ENCODE measurements at regions not wholly inside any gene's neighbourhood (a gene's known extent, or its start where the extent isn't known, plus 50 kb on each side); places are given as distances from the start of the nearest gene placed in this dataset.

GRCh38 chr4:137226900-137227299 lies 305.4 kb downstream of the PCDH18 start:
- intact Hi-C loops (cut with micrococcal nuclease) = no loop called here
- ATAC-seq = no peak
- DNase-seq = no peak

DNA sequence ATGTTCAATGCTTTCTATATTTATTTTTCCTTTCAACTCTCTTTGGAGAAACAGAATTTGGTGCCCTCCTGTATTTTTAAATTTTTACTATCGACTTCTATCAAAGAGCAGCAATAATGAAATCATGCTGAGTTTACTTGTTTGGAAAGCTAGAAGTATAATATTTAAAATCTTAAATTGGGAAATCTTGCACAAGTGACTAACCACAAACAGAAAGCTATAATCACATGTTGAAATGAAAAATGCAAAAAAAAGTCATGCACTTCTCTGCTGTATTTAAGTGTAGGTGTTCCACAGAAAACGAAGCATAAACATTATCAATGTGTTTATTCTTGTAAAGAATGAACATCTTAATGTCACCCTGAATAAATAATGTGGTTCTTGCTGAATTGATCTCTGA lies 306.1 kb downstream of the PCDH18 start:
- intact Hi-C loops (cut with micrococcal nuclease) = no loop called here
- ATAC-seq = no peak

GRCh38 chr4:137213372-137214173 lies 318.7 kb downstream of the PCDH18 start:
- intact Hi-C loops (cut with micrococcal nuclease) = no loop called here
- DNase-seq (no peak), ATAC-seq (no peak)

More for the DNA sequence above, 306.1 kb downstream of the PCDH18 start:
- no peak for DNase-seq

GRCh38 chr4:137212601-137213000 lies 319.7 kb downstream of the PCDH18 start:
- DNase-seq (no peak), ATAC-seq (no peak)
- intact Hi-C loops (cut with micrococcal nuclease) = no loop called here

DNA sequence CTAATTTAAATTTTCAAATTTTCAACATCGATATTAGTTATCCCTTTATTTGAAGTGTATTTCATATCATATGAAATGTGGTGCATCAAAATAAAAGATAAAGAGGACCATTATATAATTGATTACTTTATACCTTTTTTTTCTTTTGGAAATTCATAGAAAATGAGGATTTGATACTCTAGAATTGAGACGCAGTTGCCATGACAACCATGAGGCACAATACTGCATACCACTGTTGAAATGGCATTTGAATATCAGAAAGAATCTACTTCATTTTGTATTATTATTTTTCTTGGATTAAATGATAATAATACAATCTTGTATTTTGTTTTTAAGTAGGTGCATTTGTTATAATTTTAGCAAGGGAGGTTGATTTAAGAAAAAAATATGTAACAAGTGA lies 323.1 kb downstream of the PCDH18 start:
- DNase-seq = no peak
- intact Hi-C loops (cut with micrococcal nuclease) = no loop called here
- no peak for ATAC-seq

- DNase-seq (no peak), ATAC-seq (no peak)
- intact Hi-C loops (cut with micrococcal nuclease) = no loop called here
Measured at GRCh38 chr4:137206781-137207180, 325.5 kb downstream of the PCDH18 start.

- DNase-seq (no peak), ATAC-seq (no peak)
- intact Hi-C loops (cut with micrococcal nuclease) = no loop called here
Measured at GRCh38 chr4:137203601-137204000, 328.7 kb downstream of the PCDH18 start.

GRCh38 chr4:137200322-137200721 lies 332.0 kb downstream of the PCDH18 start:
- ATAC-seq = no peak
- no peak for DNase-seq
- intact Hi-C loops (cut with micrococcal nuclease) = no loop called here

DNA sequence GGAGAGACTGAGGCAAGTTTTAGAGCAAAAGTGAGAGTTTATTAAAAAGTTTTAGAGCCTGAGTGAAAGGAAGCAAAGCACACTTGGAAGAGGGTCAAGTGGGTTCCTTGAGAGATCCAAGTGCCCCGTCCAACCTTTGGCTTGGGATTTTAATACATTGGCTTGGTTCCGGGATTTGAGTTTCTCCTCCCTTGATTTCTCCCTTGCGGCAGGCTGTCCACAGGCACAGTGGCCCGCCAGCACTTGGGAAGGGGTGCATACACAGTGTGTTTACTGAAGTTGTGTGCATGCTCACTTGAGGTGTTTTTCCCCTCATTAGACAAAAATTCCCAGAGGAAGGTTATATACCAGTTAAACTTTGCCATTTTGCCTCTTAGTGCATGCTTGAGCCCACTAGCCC lies 333.5 kb downstream of the PCDH18 start:
- no peak for ATAC-seq
- intact Hi-C loops (cut with micrococcal nuclease) = no loop called here

DNA sequence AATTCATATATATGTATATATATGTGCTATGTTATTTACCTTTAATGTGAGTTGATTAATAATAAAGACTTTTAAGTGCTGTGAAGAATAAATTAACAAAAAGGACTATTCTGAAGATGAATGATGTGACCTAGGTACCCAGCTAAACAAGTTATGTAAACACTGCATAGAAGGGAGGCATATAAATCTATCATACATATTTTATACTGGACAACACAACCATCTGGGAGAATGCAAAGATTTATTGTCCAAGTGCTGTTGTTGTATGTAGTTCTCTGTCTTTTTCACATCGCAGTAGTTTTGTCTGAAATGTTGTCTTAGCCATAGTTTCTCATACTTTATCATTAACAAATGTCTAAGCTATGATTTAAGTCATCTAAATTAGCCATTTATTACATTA lies 337.6 kb downstream of the PCDH18 start:
- ATAC-seq (no peak), DNase-seq (no peak)
- intact Hi-C loops (cut with micrococcal nuclease) = no loop called here

More for the DNA sequence above, 333.5 kb downstream of the PCDH18 start:
- DNase-seq = no peak

DNA sequence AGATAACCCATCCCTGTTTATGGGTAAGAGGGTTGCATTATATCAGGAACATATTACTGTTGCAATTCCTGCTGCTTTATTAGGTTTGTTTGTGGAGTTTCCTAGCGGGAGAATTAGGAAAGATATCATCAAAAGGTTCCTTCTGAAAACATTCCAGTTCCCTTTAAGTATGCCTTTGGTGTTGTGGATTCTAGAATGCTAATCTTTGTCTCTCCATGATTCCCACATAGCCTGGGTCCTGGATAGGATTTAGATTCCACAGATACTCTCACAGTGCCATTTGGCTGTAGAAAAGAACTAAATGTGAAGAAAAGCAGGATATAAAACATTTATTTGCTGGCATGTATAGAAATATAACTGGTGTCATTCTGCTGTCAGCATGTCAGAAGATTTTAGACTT lies 338.7 kb downstream of the PCDH18 start:
- ATAC-seq (no peak), DNase-seq (no peak)
- intact Hi-C loops (cut with micrococcal nuclease) = no loop called here

DNA sequence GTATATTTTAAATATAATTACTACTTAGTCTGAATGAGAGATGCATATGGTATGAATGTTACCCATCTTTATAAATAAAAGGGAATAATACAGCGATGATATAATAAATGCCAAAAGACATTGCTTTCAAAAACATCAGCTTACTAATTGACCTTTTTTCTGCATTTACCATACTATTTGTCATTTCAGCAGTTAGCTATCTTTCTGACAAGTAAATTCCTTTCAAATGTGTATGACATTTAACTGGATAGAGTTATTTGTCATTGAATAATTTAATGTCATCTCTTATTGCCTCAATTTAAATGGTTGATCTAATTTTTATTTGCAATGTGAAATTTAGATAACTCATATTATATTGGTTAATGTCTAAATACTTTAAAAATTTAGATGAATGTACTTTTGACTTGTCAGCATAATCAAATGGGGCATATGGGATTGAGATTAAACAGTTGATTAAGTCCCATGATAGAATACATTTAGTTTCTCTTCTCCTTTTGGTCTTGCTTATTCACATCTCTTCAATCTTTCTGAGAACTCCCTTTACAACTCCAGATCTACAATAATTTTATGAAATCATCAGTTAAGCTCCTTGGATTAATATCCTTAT lies 350.9 kb downstream of the PCDH18 start:
- ATAC-seq = no peak
- intact Hi-C loops (cut with micrococcal nuclease) = no loop called here

DNA sequence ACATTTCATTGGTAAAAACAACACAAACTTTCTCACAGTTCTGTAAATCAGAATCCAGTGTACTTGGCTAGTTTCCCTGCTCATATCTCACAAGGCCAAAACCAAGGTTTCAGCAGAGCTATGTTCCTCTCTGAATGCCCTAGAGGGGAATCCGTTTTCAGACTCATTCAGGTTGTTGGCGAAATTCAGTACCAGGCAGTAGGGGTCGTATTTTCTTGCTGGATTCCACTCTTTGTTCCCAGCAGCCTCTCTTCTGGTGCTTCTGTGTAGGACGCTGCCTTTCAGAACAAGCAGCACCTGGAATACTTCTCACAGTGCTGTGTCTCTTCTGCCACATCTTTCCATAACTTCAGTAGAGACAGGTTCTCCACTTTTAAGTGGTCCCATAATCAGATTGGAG lies 351.9 kb downstream of the PCDH18 start:
- ATAC-seq (no peak), DNase-seq (no peak)
- intact Hi-C loops (cut with micrococcal nuclease) = no loop called here

More for the DNA sequence above, 350.9 kb downstream of the PCDH18 start:
- DNase-seq = no peak

GRCh38 chr4:137156807-137157206 lies 375.5 kb downstream of the PCDH18 start:
- intact Hi-C loops (cut with micrococcal nuclease) = no loop called here
- DNase-seq = no peak
- no peak for ATAC-seq

- DNase-seq = no peak
- ATAC-seq = no peak
- intact Hi-C loops (cut with micrococcal nuclease) = no loop called here
Measured at GRCh38 chr4:137156054-137156453, 376.2 kb downstream of the PCDH18 start.

GRCh38 chr4:137131201-137131600 lies 401.1 kb downstream of the PCDH18 start:
- intact Hi-C loops (cut with micrococcal nuclease) = no loop called here
- DNase-seq = no peak
- ATAC-seq = no peak

DNA sequence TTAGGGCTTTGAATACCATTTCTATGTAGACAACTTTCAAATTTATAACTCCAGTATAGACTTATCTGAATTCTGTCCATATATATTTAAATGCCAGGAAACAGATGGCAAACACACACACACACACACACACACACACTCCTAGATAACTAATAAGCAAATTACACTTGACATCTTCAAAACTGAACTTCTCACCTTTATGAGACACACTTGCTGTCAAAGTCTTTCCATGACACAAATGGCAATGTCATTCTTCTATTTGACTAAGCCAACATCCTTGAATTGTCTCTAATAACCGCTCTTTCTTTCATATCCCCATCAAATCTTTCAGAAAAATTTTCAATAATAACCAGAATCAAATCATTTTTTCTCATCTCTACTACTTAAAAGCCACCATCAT lies 402.4 kb downstream of the PCDH18 start:
- ATAC-seq = no peak
- intact Hi-C loops (cut with micrococcal nuclease) = no loop called here
- no peak for DNase-seq

DNA sequence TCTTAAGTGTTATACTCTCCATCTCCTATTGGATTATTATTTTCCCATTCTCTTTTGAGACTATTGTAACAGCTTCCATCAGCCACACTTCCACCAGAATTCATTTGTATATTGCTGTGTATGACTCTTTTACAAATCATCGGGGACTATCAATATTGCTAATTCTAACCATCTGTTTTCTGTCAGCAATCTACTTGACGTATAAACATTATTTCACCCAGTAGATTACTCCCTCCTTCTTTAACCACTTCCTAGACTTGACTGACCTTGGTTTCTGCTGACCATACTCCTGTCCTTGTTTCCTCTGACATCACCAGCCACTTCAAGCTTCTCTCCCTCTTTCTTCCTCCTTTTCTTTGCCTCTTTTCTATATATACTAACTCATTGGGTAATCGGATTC lies 402.9 kb downstream of the PCDH18 start:
- ATAC-seq = no peak
- DNase-seq = no peak
- intact Hi-C loops (cut with micrococcal nuclease) = no loop called here

- DNase-seq = no peak
- peak; percentile 58 for ATAC-seq
Measured at GRCh38 chr4:137125011-137125410, 407.3 kb downstream of the PCDH18 start.

GRCh38 chr4:137124278-137124932 lies 407.9 kb downstream of the PCDH18 start:
- ATAC-seq (peak; percentile 94), DNase-seq (no peak)
- intact Hi-C loops (cut with micrococcal nuclease) = no loop called here

More at GRCh38 chr4:137125011-137125410, 407.3 kb downstream of the PCDH18 start:
- intact Hi-C loops (cut with micrococcal nuclease) = no loop called here

All from left ventricle myocardium superior (tissue), 1 donor.